ENCODE measurements at regions not wholly inside any gene's neighbourhood (a gene's known extent, or its start where the extent isn't known, plus 50 kb on each side); places are given as distances from the start of the nearest gene placed in this dataset.

- DNase-seq, result no peak
- H3K36me3 ChIP-seq (ENCODE audit: control insufficient read depth in 4 of 4, insufficient read depth in 4 of 4, low read length in 4 of 4), result no peaks in the 10 kb centered on the region
- H3K4me3 ChIP-seq, result no peak overlapping the region
- H3K9ac ChIP-seq (ENCODE audit: insufficient read depth in 1 of 2, low read length in 2 of 2), result no peak overlapping the region
- no peak for ATAC-seq (ENCODE audit: insufficient read depth, low FRiP score)
- no peaks in the 10 kb centered on the region for H3K9me3 ChIP-seq (ENCODE audit: control insufficient read depth in 4 of 4, insufficient read depth in 3 of 4, low read length in 3 of 4)
- peaks cover 0 to 15% (median 0%) of the 10 kb centered on the region in 5 donors for H3K4me1 ChIP-seq (ENCODE audit: control insufficient read depth in 5 of 5, insufficient read depth in 5 of 5, low read length in 5 of 5)
- WGBS, 2 donors, result 81% methylated on average over 7 of the region's 7 CpGs
- no peak overlapping the region for H3K27ac ChIP-seq (ENCODE audit: low read depth in 1 of 2, low read length in 1 of 2)
- no peak for TF ChIP-seq CTCF (IDR thresholded peaks at IDR 0.05; ENCODE audit: control extremely low read depth, extremely low read depth)
- H3K27me3 ChIP-seq (ENCODE audit: control insufficient read depth in 3 of 3, insufficient read depth in 3 of 3, low read length in 2 of 3), result no peaks in the 10 kb centered on the region
Measured at GRCh38 chr6:94735270-94735669, 842.1 kb upstream of the MANEA start.

GRCh38 chr6:94734751-94735150, 842.6 kb upstream of the MANEA start:
- no peak overlapping the region for H3K9ac ChIP-seq (ENCODE audit: insufficient read depth in 1 of 2, low read length in 2 of 2)
- no peak overlapping the region for H3K27ac ChIP-seq (ENCODE audit: low read depth in 1 of 2, low read length in 1 of 2)
- H3K27me3 ChIP-seq (ENCODE audit: control insufficient read depth in 3 of 3, insufficient read depth in 3 of 3, low read length in 2 of 3), result no peaks in the 10 kb centered on the region
- H3K36me3 ChIP-seq (ENCODE audit: control insufficient read depth in 4 of 4, insufficient read depth in 4 of 4, low read length in 4 of 4), result no peaks in the 10 kb centered on the region
- WGBS, 2 donors, result 92 to 94% methylated on average over 1 of the region's 1 CpG
- peaks cover 0 to 15% (median 0%) of the 10 kb centered on the region in 5 donors for H3K4me1 ChIP-seq (ENCODE audit: control insufficient read depth in 5 of 5, insufficient read depth in 5 of 5, low read length in 5 of 5)
- H3K9me3 ChIP-seq (ENCODE audit: control insufficient read depth in 4 of 4, insufficient read depth in 3 of 4, low read length in 3 of 4), result no peaks in the 10 kb centered on the region
- TF ChIP-seq CTCF (IDR thresholded peaks at IDR 0.05; ENCODE audit: control extremely low read depth, extremely low read depth), result no peak
- peak in 2 of 3 donors; percentile 74 to 78 for DNase-seq
- ATAC-seq (ENCODE audit: insufficient read depth, low FRiP score), result no peak
- H3K4me3 ChIP-seq, result no peak overlapping the region

- WGBS, 2 donors, result 92 to 93% methylated on average over 7 of the region's 7 CpGs
- no peak for DNase-seq
- no peak for TF ChIP-seq CTCF (IDR thresholded peaks at IDR 0.05; ENCODE audit: control extremely low read depth, extremely low read depth)
- no peaks in the 10 kb centered on the region for H3K27me3 ChIP-seq (ENCODE audit: control insufficient read depth in 3 of 3, insufficient read depth in 3 of 3, low read length in 2 of 3)
- ATAC-seq (ENCODE audit: insufficient read depth, low FRiP score), result no peak
- no peak overlapping the region for H3K4me3 ChIP-seq
- no peaks in the 10 kb centered on the region for H3K36me3 ChIP-seq (ENCODE audit: control insufficient read depth in 4 of 4, insufficient read depth in 4 of 4, low read length in 4 of 4)
- H3K27ac ChIP-seq (ENCODE audit: low read depth in 1 of 2, low read length in 1 of 2), result no peak overlapping the region
- H3K9ac ChIP-seq (ENCODE audit: insufficient read depth in 1 of 2, low read length in 2 of 2), result no peak overlapping the region
- peaks cover 0 to 15% (median 0%) of the 10 kb centered on the region in 5 donors for H3K4me1 ChIP-seq (ENCODE audit: control insufficient read depth in 5 of 5, insufficient read depth in 5 of 5, low read length in 5 of 5)
- H3K9me3 ChIP-seq (ENCODE audit: control insufficient read depth in 4 of 4, insufficient read depth in 3 of 4, low read length in 3 of 4), result no peaks in the 10 kb centered on the region
Measured at GRCh38 chr6:94733066-94733465, 844.3 kb upstream of the MANEA start.

- Histone ChIP-seq H3K4me3 (no peak overlapping the region), H3K9me3 (ENCODE audit: control insufficient read depth in 4 of 4, insufficient read depth in 3 of 4, low read length in 3 of 4) (peaks cover 0 to 8% (median 3%) of the 10 kb centered on the region in 4 donors), H3K27ac (ENCODE audit: low read depth in 1 of 2, low read length in 1 of 2) (no peak overlapping the region), H3K27me3 (ENCODE audit: control insufficient read depth in 3 of 3, insufficient read depth in 3 of 3, low read length in 2 of 3) (no peaks in the 10 kb centered on the region), H3K36me3 (ENCODE audit: control insufficient read depth in 4 of 4, insufficient read depth in 4 of 4, low read length in 4 of 4) (no peaks in the 10 kb centered on the region), H3K9ac (ENCODE audit: insufficient read depth in 1 of 2, low read length in 2 of 2) (no peak overlapping the region), H3K4me1 (ENCODE audit: control insufficient read depth in 5 of 5, insufficient read depth in 5 of 5, low read length in 5 of 5) (no peaks in the 10 kb centered on the region)
- ATAC-seq (ENCODE audit: insufficient read depth, low FRiP score), result no peak
- DNase-seq, result no peak
- no peak for TF ChIP-seq CTCF (IDR thresholded peaks at IDR 0.05; ENCODE audit: control extremely low read depth, extremely low read depth)
Measured at GRCh38 chr6:94727710-94728109, 849.6 kb upstream of the MANEA start.
